Iris pigment epithelial cell (primary cell): ENCODE measurements at regions not wholly inside any gene's neighbourhood (a gene's known extent, or its start where the extent isn't known, plus 50 kb on each side); places are given as distances from the start of the nearest gene placed in this dataset.
"Not testable (repeated sequence)": the region's sequence is repeated elsewhere in the genome, so short reads cannot be mapped to it uniquely, and the experiment has no call there.

Experiments
- DNase-seq: peaks from one replicate; pipeline ENCODE4 v3.0.0-alpha.2; 2011; ENCODE audit warnings: low read depth

GRCh38 chrX:23061116-23061515, 61.4 kb downstream of the DDX53 start:
- no peak for DNase-seq

GRCh38 chrX:23062359-23062758, 62.6 kb downstream of the DDX53 start:
- no peak for DNase-seq

- DNase-seq, result no peak
Observed at GRCh38 chrX:23066588-23067281, 67.0 kb downstream of the DDX53 start.

- DNase-seq, result not testable (repeated sequence)
Observed at GRCh38 chrX:23075461-23075860, 75.7 kb downstream of the DDX53 start.

GRCh38 chrX:23079347-23079746, 79.6 kb downstream of the DDX53 start:
- DNase-seq, result no peak

GRCh38 chrX:23100826-23101225, 101.1 kb downstream of the DDX53 start:
- no peak for DNase-seq

- no peak for DNase-seq
Observed at GRCh38 chrX:23103546-23103945, 103.8 kb downstream of the DDX53 start.

- DNase-seq, result no peak
Observed at GRCh38 chrX:23114241-23114640, 114.5 kb downstream of the DDX53 start.

- no peak for DNase-seq
Observed at GRCh38 chrX:23115651-23116050, 115.9 kb downstream of the DDX53 start.

GRCh38 chrX:23118163-23118562, 118.4 kb downstream of the DDX53 start:
- DNase-seq, result no peak

- DNase-seq, result no peak
Observed at GRCh38 chrX:23118890-23119527, 119.2 kb downstream of the DDX53 start.

GRCh38 chrX:23127586-23127985, 127.8 kb downstream of the DDX53 start:
- DNase-seq, result no peak

GRCh38 chrX:23133551-23133950, 133.8 kb downstream of the DDX53 start:
- no peak for DNase-seq

GRCh38 chrX:23134136-23134535, 134.4 kb downstream of the DDX53 start:
- no peak for DNase-seq

GRCh38 chrX:23136816-23137215, 137.1 kb downstream of the DDX53 start:
- DNase-seq, result no peak

GRCh38 chrX:23168291-23168690, 166.4 kb upstream of the PTCHD1 start:
- DNase-seq, result no peak

- DNase-seq, result no peak
Observed at GRCh38 chrX:23185951-23186350, 148.7 kb upstream of the PTCHD1 start.

- DNase-seq, result no peak
Observed at GRCh38 chrX:23187819-23188218, 146.8 kb upstream of the PTCHD1 start.

GRCh38 chrX:23194885-23195554, 139.6 kb upstream of the PTCHD1 start:
- DNase-seq, result no peak

- DNase-seq, result no peak
Observed at GRCh38 chrX:23195761-23196160, 138.9 kb upstream of the PTCHD1 start.

- DNase-seq, result no peak
Observed at GRCh38 chrX:23201706-23202105, 132.9 kb upstream of the PTCHD1 start.

- DNase-seq, result no peak
Observed at GRCh38 chrX:23202326-23202725, 132.3 kb upstream of the PTCHD1 start.

- DNase-seq, result no peak
Observed at GRCh38 chrX:23223169-23223568, 111.5 kb upstream of the PTCHD1 start.
